Neutrophil (primary cell): ENCODE measurements at regions not wholly inside any gene's neighbourhood (a gene's known extent, or its start where the extent isn't known, plus 50 kb on each side); places are given as distances from the start of the nearest gene placed in this dataset.

Experiments
- H3K27ac ChIP-seq: fragments of 200-600 bp; sonication (generic); 2 replicates; pipeline ENCODE4 v1.5.1; 2016; ENCODE audit warnings: mild to moderate bottlenecking, moderate library complexity
- H3K27me3 ChIP-seq: fragments of 200-600 bp; sonication (generic); 2 replicates; pipeline ENCODE4 v1.6.0; 2016; ENCODE audit warnings: mild to moderate bottlenecking
- H3K36me3 ChIP-seq: fragments of 200-600 bp; sonication (generic); 2 replicates; pipeline ENCODE4 v1.5.1; 2017
- H3K4me1 ChIP-seq, 2 experiments: fragments of 200-600 bp in 1 of 2; sonication (generic) in 1 of 2; 1 replicate in 1 of 2; 2 replicates in 1 of 2; pipeline versions ENCODE4 v1.5.1 to v1.6.1; 2013 to 2016; ENCODE audit warnings: low read depth in 1 of 2, low read length in 1 of 2, mild to moderate bottlenecking in 1 of 2, moderate library complexity in 1 of 2; ENCODE audit not compliant: control insufficient read depth in 1 of 2, insufficient read depth in 1 of 2
- H3K4me3 ChIP-seq, 2 experiments: fragments of 200-600 bp in 1 of 2; sonication (generic) in 1 of 2; 1 replicate in 1 of 2; 2 replicates in 1 of 2; pipeline ENCODE4 v1.5.1; 2013 to 2016; ENCODE audit warnings: low read depth in 1 of 2, low read length in 1 of 2, mild to moderate bottlenecking in 1 of 2, moderate library complexity in 1 of 2
- H3K9me3 ChIP-seq: fragments of 200-600 bp; sonication (generic); 2 replicates; pipeline ENCODE4 v1.5.1; 2016
- CTCF ChIP-seq: fragments of 200-600 bp; sonication (generic); IDR thresholded peaks from 2 replicates; pipeline ENCODE4 v1.5.1; 2016; ENCODE audit warnings: antibody characterized with exemption

- no peak for TF ChIP-seq CTCF
- H3K4me3 ChIP-seq = no peak overlapping the region
These were observed 53.9 kb upstream of the HMHB1 start for GRCh38 chr5:143758015-143758414.

GRCh38 chr5:143757116-143757515 is 54.8 kb upstream of the HMHB1 start:
- H3K36me3 ChIP-seq = no peaks in the 10 kb centered on the region
- H3K4me1 ChIP-seq = no peaks in the 10 kb centered on the region
- H3K27me3 ChIP-seq = no peaks in the 10 kb centered on the region
- no peak overlapping the region for H3K27ac ChIP-seq
- no peak for TF ChIP-seq CTCF
- no peak overlapping the region for H3K4me3 ChIP-seq
- no peaks in the 10 kb centered on the region for H3K9me3 ChIP-seq

More at GRCh38 chr5:143758015-143758414, 53.9 kb upstream of the HMHB1 start:
- Histone ChIP-seq H3K9me3 (no peaks in the 10 kb centered on the region), H3K36me3 (no peaks in the 10 kb centered on the region), H3K27me3 (no peaks in the 10 kb centered on the region), H3K27ac (no peak overlapping the region), H3K4me1 (no peaks in the 10 kb centered on the region)

GRCh38 chr5:143755966-143756365 is 56.0 kb upstream of the HMHB1 start:
- Histone ChIP-seq H3K4me3 (no peak overlapping the region), H3K4me1 (no peaks in the 10 kb centered on the region), H3K36me3 (no peaks in the 10 kb centered on the region), H3K9me3 (no peaks in the 10 kb centered on the region), H3K27ac (no peak overlapping the region), H3K27me3 (no peaks in the 10 kb centered on the region)
- no peak for TF ChIP-seq CTCF

DNA sequence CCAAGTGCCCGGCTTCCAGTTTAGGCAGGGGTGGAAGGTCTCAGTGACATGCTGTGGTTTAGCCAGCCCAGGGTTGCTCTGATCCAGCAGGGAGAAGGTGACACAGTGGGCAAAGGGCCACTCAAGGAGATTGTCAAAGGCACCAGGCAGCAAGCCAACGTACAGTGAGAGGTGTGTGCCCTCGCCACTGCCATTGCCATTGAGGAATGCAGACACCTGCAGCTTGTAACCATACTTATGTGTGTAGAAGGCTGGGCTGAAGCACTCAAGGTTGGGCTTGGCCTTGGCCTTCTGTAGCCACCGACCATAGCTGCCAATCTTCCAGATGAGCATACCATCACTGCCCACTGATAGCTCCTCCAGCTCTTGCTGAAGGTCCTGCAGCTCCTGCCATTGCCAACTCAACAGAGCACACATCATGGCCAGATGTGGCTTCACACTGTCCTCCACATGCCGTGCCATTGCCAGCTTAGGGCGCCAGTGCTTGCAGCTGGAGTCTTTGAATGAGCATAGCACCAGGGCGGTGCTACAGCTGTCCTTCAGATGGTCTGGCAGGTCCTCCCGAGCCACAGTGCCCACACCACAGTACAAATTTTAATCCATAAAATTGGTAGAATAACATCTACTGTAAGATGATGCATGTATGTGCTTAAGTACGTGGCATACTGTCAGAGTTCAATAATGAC is 59.7 kb upstream of the HMHB1 start:
- no peak for TF ChIP-seq CTCF
- no peak overlapping the region for H3K4me3 ChIP-seq
- H3K36me3 ChIP-seq = no peaks in the 10 kb centered on the region
- H3K4me1 ChIP-seq = no peaks in the 10 kb centered on the region
- H3K9me3 ChIP-seq = no peaks in the 10 kb centered on the region
- H3K27me3 ChIP-seq = no peaks in the 10 kb centered on the region
- H3K27ac ChIP-seq = no peak overlapping the region

GRCh38 chr5:143751342-143751741 is 60.6 kb upstream of the HMHB1 start:
- no peak for TF ChIP-seq CTCF
- Histone ChIP-seq H3K27me3 (no peaks in the 10 kb centered on the region), H3K4me3 (no peak overlapping the region), H3K4me1 (no peaks in the 10 kb centered on the region), H3K27ac (no peak overlapping the region), H3K36me3 (no peaks in the 10 kb centered on the region), H3K9me3 (no peaks in the 10 kb centered on the region)
